ENCODE measurements at regions not wholly inside any gene's neighbourhood (a gene's known extent, or its start where the extent isn't known, plus 50 kb on each side); places are given as distances from the start of the nearest gene placed in this dataset.

- no peak for TF ChIP-seq EP300 (IDR thresholded peaks at IDR 0.05)
- TF ChIP-seq POLR2A (IDR thresholded peaks at IDR 0.05) = no peak
- no peak for TF ChIP-seq POLR2AphosphoS5 (IDR thresholded peaks at IDR 0.05)
- TF ChIP-seq, protein P1, sequence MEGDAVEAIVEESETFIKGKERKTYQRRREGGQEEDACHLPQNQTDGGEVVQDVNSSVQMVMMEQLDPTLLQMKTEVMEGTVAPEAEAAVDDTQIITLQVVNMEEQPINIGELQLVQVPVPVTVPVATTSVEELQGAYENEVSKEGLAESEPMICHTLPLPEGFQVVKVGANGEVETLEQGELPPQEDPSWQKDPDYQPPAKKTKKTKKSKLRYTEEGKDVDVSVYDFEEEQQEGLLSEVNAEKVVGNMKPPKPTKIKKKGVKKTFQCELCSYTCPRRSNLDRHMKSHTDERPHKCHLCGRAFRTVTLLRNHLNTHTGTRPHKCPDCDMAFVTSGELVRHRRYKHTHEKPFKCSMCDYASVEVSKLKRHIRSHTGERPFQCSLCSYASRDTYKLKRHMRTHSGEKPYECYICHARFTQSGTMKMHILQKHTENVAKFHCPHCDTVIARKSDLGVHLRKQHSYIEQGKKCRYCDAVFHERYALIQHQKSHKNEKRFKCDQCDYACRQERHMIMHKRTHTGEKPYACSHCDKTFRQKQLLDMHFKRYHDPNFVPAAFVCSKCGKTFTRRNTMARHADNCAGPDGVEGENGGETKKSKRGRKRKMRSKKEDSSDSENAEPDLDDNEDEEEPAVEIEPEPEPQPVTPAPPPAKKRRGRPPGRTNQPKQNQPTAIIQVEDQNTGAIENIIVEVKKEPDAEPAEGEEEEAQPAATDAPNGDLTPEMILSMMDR (IDR thresholded peaks at IDR 0.05) = no peak
- no peak for DNase-seq
- H3K9me3 ChIP-seq = no peaks in the 10 kb centered on the region
- no peaks in the 10 kb centered on the region for H3K27me3 ChIP-seq
- 65 to 77% methylated on average over 4 of the region's 4 CpGs for WGBS, 2 donors
- intact Hi-C loops (cut with DNase I) = no loop called here
- H3K36me3 ChIP-seq = no peaks in the 10 kb centered on the region
- no peaks in the 10 kb centered on the region for H3K4me1 ChIP-seq
- no peak overlapping the region for H3K4me3 ChIP-seq
- no peak overlapping the region for H3K27ac ChIP-seq
Observed at GRCh38 chr13:103969520-103970050, 903.4 kb upstream of the SLC10A2 start.

- intact Hi-C loops (cut with DNase I) = no loop called here
- Histone ChIP-seq H3K27ac (no peak overlapping the region), H3K4me3 (no peak overlapping the region), H3K9me3 (no peaks in the 10 kb centered on the region), H3K4me1 (no peaks in the 10 kb centered on the region), H3K27me3 (no peaks in the 10 kb centered on the region), H3K36me3 (no peaks in the 10 kb centered on the region)
- 43 to 61% methylated on average over 4 of the region's 4 CpGs for WGBS, 2 donors
- DNase-seq = no peak
- TF ChIP-seq POLR2AphosphoS5 (IDR thresholded peaks at IDR 0.05) (no peak), POLR2A (IDR thresholded peaks at IDR 0.05) (no peak), EP300 (IDR thresholded peaks at IDR 0.05) (no peak)
- TF ChIP-seq, protein P1 (IDR thresholded peaks at IDR 0.05) = no peak
Observed at GRCh38 chr13:103965506-103966243, 899.5 kb upstream of the SLC10A2 start.

DNA sequence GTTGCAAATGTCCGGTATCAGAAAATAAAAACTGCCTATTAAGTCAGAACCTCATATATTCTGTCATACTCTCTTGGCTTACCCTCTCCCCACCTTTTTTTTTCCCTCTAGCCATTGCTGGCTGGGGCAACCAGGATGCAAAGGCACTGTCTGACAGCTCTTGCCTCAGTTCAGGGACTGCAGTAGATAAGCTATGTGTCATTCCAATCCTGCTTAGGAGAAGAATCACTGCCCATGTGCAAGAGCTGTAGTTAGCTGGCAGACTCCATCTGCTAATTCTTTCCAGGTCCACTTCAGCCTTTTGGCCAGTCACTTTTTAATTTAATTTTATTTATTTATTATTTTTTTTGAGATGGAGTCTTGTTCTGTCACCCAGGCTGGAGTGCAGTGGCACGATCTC is 895.6 kb upstream of the SLC10A2 start:
- no peaks in the 10 kb centered on the region for H3K27me3 ChIP-seq
- intact Hi-C loops (cut with DNase I) = no loop called here
- TF ChIP-seq EP300 (IDR thresholded peaks at IDR 0.05) (no peak), POLR2AphosphoS5 (IDR thresholded peaks at IDR 0.05) (no peak), POLR2A (IDR thresholded peaks at IDR 0.05) (no peak)
- TF ChIP-seq, protein P1 (IDR thresholded peaks at IDR 0.05) = no peak
- no peaks in the 10 kb centered on the region for H3K4me1 ChIP-seq
- H3K36me3 ChIP-seq = no peaks in the 10 kb centered on the region
- WGBS, 2 donors = 92 to 94% methylated on average over 2 of the region's 2 CpGs
- no peaks in the 10 kb centered on the region for H3K9me3 ChIP-seq
- no peak for DNase-seq
- no peak overlapping the region for H3K4me3 ChIP-seq
- no peak overlapping the region for H3K27ac ChIP-seq

DNA sequence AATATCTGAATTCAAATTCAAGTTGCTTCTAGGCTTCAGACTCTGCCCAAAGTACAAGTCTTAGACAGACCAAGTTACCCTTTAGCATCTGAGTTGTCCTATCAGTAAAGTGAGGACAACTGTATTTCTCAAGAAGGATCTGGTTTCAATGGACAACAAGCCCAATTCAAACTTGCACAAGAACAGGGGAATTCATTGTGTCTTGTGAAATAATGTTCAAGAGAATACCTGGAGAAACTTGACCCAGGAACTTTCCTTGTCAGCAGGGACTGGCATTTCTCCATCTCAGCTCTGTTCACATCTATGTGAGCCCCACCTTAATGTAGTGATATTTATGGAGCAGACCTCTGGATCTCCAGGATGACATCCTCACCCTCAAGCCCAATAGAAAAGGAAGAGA is 894.9 kb upstream of the SLC10A2 start:
- Histone ChIP-seq H3K36me3 (no peaks in the 10 kb centered on the region), H3K27ac (no peak overlapping the region), H3K4me1 (no peaks in the 10 kb centered on the region), H3K27me3 (no peaks in the 10 kb centered on the region), H3K9me3 (no peaks in the 10 kb centered on the region), H3K4me3 (no peak overlapping the region)
- no peak for DNase-seq
- no peak for TF ChIP-seq POLR2A (IDR thresholded peaks at IDR 0.05)
- intact Hi-C loops (cut with DNase I) = no loop called here

DNA sequence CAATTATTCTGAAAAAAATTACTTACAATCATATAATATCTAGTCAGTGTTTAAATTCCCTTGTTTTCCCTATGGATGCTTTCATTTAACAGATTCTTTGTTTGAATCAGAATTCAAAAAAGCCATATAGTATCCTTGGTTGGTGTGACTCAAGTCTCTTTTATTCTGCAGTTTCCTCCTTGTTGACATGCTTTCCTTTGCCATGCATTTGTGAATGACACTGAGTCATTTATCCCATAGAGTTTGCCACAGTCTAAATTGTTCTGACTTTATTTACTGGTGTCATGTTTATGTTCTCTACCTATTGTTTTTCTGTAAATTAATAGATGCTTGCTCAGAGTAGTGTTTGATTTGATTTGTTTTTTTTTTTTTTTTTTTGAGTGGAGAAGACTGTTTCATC is 893.8 kb upstream of the SLC10A2 start:
- H3K4me1 ChIP-seq = no peaks in the 10 kb centered on the region
- TF ChIP-seq, protein P1 (IDR thresholded peaks at IDR 0.05) = no peak
- TF ChIP-seq POLR2A (IDR thresholded peaks at IDR 0.05) (no peak), EP300 (IDR thresholded peaks at IDR 0.05) (no peak), POLR2AphosphoS5 (IDR thresholded peaks at IDR 0.05) (no peak)
- H3K4me3 ChIP-seq = no peak overlapping the region
- intact Hi-C loops (cut with DNase I) = no loop called here
- H3K27ac ChIP-seq = no peak overlapping the region
- no peaks in the 10 kb centered on the region for H3K27me3 ChIP-seq
- DNase-seq = no peak
- H3K9me3 ChIP-seq = no peaks in the 10 kb centered on the region
- no peaks in the 10 kb centered on the region for H3K36me3 ChIP-seq
